Daoy (cell line): ENCODE measurements at regions not wholly inside any gene's neighbourhood (a gene's known extent, or its start where the extent isn't known, plus 50 kb on each side); places are given as distances from the start of the nearest gene placed in this dataset.

Source experiments
- DNase-seq: peaks from one replicate; pipeline ENCODE4 v3.0.0-alpha.2; 2015; ENCODE audit warnings: low read depth

GRCh38 chr5:153118018-153118417, 372.5 kb upstream of the GRIA1 start:
- no peak for DNase-seq

- DNase-seq, result no peak
Measured at GRCh38 chr5:153122403-153122802, 368.1 kb upstream of the GRIA1 start.

DNA sequence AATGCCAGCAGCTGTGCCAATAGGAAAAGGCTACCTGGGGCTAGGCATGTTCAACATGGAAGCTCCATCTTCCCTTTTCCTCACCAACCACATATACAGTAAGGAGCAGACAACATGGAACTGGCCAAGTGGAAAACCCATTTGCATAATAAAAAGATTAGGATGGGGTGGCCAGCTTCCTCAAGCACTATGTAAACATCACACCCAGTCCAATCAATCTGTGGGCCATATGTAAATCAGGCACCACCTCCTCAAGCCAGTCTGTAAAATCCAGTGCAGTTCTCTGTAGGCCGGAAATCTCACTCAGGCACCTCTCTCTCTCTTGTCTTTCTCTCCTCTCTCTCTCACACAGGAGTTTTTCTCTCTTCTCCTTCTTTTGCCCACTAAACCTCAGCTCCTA, 360.2 kb upstream of the GRIA1 start:
- no peak for DNase-seq

- DNase-seq, result no peak
Measured at GRCh38 chr5:153135411-153135810, 355.1 kb upstream of the GRIA1 start.

GRCh38 chr5:153136910-153137614, 353.4 kb upstream of the GRIA1 start:
- DNase-seq, result no peak

DNA sequence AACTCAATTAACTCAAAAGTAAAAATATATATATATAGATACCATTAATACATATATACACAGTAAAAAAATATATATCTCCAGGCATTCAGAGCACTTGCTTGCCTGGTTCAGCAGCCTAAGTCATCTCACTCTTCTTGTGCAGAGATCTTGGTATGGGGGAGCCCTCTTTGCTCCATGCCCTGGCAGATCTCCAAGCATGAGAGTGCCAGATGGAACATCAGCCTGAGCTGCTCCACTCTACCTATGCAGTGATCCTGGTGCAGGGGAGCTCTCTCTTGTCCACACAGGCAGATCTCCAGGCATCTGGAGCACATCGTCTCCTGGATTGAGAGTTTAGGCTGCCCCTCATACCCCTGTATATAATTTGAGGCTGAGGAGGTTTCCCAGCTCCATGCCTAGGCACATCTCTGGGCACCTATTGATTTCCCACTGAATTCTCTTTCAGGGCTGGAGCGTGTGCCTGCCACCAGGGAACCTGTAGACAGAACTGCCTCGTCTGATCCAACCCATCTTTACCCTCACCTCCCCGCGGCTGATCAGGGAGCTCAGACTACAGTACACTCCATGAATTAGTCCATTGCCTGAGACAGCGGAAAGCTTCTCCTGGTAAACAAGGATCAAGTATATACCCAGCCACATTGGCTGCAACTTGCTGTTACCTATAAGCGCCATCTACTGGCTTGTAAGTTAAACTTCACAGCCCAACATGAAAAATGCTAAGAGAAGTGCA, 342.4 kb upstream of the GRIA1 start:
- DNase-seq, result no peak

DNA sequence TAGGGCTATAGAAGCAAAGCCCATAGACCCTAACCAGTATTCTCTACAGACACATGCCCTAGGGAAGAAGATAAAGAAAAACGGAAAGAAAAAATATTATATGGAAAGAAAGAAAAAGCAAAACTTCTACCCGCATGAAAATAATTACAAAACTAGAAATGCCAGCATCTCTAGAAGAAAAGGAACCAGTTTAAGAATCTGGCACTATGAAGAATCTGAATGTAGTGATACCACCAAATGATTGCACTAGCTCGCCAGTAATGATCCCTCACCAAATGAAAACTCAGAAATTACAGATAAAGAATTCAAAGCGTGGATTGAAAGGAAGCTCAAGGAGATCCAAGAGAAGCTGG, 341.9 kb upstream of the GRIA1 start:
- DNase-seq, result no peak

- no peak for DNase-seq
Measured at GRCh38 chr5:153151558-153151957, 338.9 kb upstream of the GRIA1 start.

DNA sequence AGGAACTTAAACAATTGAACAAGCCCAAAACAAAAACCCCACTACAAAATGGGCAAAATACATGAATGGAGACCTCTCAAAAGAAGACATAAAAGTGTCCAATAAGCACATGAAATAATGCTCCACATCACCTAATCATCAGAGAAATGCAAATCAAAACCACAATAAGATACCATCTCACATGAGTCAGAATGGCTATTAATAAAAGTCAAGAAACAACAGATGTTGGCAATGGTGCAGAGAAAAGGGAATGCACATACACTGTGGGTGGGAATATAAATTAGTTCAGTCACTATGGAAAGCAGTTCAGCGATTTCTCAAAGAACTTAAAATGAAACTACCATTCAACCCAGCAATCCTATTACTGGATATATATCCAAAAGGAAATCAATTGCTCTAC, 337.4 kb upstream of the GRIA1 start:
- DNase-seq, result no peak

- DNase-seq, result no peak
Measured at GRCh38 chr5:153157156-153157555, 333.3 kb upstream of the GRIA1 start.

- no peak for DNase-seq
Measured at GRCh38 chr5:153158608-153159007, 331.9 kb upstream of the GRIA1 start.

DNA sequence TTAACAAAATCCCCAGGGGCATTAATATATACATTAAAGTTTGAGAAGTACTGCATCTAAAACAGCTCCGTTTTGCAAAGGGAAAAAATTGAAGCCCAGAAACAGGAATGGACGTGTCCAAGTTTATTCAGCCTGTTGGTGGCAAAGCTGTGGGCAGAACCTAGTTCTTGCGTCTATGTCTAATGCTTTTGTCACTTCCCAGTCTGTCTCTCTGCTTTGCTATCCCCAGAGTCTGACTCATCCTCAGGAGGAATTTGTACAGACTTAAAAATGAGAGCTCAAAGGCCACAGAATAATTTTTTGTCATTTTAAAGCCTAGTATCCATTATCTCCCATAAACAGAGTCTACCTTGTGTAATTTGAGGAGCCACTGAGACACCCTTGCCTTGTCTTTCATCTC, 330.9 kb upstream of the GRIA1 start:
- no peak for DNase-seq

DNA sequence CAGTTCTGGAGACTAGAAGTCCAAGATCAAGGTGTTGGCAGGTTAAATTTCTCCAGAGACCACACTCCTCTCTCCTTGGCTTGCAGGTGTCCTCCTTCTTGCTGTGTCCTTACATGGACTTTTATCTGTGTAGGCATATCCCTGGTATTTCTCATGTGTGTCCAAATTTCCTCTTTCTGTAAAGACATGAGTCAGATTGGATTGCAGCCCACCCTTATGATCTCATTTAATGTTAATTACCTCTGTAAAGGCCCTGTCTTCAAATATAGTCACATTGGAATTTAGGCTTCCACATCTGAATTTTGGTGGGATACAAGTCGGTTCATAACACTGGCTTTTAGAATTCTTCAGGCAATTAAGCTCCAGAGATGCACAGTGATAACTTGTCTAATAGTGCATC, 322.2 kb upstream of the GRIA1 start:
- no peak for DNase-seq

DNA sequence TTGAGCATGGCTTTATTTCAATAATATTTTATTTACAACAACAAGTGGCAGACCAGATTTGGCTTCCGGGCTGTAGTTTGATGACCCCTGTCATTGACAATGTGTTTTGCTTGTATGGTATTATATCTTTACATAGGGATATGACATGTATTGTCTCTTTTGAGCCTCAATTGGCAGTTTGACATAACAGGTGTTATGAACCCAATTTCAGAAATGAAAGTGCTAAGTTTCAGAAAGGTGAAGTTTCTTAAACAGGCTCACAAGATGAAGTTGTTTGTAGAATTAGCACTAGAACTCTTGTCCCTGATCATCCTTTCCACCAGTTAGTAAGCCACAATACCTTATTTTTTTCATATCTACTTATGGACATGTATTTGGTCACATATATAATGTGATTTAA, 303.0 kb upstream of the GRIA1 start:
- DNase-seq, result no peak

- no peak for DNase-seq
Measured at GRCh38 chr5:153206361-153206760, 284.1 kb upstream of the GRIA1 start.

GRCh38 chr5:153209016-153209415, 281.5 kb upstream of the GRIA1 start:
- DNase-seq, result no peak

DNA sequence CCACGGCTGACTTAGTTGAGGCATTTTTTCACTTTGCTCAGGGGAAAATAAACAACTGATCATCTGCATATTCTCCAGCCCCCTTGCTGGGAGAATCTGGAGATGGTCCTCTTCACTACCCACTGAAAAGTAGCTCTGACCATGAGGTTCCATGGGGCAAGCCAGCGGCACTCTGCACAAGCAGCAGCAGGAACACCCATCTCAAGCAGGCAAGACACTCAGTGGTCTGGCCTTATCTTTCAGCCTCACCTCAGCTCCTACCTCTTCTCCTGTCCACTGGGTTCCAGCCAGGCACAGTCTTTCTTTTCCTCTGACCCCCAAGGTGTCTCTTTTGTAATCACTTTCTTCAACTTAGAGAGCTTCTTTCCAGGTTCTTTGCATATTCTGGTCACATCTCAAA, 280.8 kb upstream of the GRIA1 start:
- no peak for DNase-seq

- no peak for DNase-seq
Measured at GRCh38 chr5:153211076-153211475, 279.4 kb upstream of the GRIA1 start.

DNA sequence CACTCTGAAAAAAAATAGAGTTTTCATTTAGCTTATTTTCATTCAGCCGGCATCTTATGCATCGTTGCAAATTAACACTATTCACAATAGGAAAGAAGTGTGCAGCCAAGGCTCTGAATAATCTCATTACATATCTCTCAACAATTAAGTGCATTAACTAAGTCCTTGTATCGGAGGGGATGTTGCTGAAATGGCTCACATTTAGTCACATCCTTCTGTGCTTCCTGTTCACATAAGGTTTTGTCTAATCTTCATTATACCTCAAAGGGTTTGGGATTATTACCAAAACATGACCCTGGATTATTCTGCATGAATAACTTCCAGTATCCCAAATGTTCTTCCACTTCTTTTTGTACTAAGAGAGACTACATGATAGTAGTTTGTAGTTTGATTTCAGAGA, 278.0 kb upstream of the GRIA1 start:
- DNase-seq, result no peak

DNA sequence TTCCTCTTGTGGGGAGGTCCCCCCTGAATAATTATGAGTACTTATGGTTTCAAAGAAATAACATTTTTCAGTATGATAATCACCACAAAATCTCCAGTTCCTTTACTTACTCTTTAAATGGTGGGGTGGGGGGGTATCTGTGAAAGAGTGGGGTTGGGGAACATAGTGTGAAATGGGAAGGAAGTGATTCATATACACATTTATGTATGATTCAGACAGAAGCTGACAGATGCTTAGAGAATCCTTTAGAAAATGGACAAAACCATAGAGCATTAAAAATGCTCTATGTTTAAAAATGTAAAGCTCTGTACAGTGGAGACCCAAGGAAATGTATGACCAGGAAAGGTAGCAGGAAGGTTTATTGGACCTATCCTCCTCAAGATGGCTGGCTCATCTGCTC, 267.5 kb upstream of the GRIA1 start:
- DNase-seq, result no peak

DNA sequence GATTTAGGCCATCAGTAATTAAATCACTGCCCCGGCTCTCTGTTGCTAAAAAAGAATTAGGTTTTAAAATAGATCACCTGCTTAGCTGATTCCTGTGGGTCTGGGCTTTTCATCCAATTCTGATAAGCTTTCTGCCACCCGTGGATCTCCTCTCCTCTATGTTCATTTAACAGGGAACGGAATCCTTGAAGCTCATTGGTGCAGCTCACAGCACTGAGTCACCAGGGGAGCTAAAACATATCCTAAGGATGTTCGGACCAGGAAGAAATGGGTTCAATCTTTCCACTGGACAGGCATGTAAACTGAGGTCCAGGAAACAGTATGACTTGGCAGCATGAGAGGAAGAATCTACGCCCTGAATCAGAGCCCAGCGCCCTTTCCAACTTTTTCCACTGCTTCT, 267.1 kb upstream of the GRIA1 start:
- DNase-seq, result no peak

DNA sequence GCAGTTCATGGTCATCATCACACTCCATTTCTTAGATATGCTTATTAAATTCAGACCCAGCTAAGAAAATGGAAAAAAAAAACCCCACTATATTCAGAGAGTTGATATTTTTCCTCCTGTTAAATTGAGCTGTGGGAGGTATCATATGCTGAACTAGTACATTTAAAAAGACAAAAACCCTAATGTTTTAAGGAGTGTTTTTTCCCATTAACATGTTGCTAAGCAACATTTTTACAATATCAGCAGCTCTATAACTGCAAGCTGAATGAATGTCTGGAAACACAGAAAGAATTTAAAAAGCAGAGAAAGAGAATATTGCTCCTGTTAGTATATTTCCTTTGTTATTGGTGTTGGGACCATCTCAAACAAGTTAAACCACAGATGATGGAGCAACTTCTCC, 265.8 kb upstream of the GRIA1 start:
- DNase-seq, result no peak

- DNase-seq, result no peak
Measured at GRCh38 chr5:153233933-153234332, 256.5 kb upstream of the GRIA1 start.

- no peak for DNase-seq
Measured at GRCh38 chr5:153236319-153236718, 254.2 kb upstream of the GRIA1 start.
